Astrocyte of the hippocampus (primary cell): ENCODE measurements at regions not wholly inside any gene's neighbourhood (a gene's known extent, or its start where the extent isn't known, plus 50 kb on each side); places are given as distances from the start of the nearest gene placed in this dataset.

Source experiments
- DNase-seq: peaks from one replicate; pipeline ENCODE4 v3.0.0; 2011; ENCODE audit warnings: low read depth, low spot score

DNA sequence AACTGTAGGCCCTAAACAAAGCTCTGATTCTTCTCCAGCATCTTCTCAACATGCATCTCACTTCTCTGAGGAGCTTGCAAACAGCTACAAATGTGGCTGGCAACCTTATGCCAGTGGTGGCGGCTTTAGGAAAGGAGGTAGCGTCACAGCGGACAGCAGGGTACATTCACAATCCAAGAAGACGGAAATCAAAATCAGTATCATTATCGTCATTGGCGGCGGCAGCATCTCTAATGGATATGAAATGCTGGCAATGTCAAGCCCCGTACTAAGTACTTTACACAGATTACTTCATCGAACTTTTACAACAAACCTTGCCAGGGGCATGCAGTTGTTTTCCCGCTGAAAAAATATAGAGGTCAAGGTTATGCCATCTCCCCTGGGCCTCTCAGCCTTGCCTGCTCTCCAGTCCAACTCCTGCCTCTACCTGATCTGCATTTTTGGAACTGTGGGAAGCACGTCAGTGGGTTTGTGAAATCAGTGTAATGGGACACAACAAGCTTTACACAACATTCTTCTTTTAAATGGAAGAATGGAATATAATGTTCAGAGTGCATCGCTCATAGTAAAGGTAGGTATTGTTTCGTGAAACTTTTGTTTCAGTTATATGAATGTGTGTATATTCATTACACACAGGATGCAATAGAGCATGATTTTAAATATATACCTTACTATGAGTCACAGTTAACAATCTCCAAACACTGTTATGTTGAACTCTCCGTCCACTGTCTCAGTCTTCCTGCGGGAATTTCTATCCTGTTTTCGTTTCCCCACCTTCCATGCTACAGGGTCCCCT lies 152.9 kb downstream of the TTC32 start:
- DNase-seq = no peak

DNA sequence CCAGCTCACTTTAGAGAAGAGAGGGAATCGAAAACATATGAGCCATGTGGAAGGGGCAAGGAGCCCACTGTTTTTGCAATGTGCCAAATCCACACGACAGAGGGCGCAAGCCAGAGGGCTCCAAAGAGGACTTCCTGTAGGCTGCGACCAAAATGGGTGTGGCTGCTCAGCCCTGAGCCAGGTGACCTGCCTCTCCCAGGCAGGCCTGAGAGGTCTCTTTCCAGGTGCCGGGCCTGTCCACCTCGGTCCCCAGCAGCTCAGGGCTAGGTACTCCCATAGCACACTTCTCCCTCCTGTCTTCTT lies 153.8 kb downstream of the TTC32 start:
- DNase-seq = no peak

DNA sequence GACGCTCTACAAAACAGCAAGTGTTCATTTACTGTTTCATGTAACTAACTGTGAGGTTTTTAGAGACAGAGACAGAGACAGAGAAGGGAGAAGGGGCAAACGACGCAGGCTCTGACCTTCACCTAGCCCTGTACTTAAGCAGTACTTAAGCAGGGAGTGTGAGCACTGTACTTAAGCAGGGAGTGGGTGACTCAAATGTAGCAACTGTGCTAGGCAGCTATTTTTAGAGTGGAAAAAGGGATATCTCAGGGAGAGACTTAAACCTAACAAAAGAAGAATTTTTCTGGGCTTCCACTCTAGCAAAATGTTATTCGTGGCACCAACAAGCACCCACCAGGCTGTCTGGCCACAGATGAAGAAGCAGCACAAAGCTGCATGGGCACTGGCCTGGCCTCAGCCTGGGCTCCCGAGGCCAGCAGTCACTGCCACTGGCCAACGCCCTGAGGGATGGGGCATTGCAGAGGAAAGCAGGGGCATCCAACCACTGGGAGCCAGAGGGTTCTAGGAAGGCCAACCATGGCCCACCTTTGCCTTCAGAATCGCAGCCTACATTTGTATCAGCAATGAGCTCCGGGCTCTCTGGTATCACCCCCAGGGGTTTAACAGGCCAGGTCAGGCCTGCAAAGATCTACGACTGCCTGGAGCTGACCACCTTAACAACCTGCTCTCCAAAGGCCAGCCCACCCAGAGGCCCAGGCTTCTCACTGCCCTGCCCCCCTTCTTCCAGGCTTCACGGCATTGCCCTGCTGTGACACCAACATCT lies 154.3 kb downstream of the TTC32 start:
- no peak for DNase-seq

DNA sequence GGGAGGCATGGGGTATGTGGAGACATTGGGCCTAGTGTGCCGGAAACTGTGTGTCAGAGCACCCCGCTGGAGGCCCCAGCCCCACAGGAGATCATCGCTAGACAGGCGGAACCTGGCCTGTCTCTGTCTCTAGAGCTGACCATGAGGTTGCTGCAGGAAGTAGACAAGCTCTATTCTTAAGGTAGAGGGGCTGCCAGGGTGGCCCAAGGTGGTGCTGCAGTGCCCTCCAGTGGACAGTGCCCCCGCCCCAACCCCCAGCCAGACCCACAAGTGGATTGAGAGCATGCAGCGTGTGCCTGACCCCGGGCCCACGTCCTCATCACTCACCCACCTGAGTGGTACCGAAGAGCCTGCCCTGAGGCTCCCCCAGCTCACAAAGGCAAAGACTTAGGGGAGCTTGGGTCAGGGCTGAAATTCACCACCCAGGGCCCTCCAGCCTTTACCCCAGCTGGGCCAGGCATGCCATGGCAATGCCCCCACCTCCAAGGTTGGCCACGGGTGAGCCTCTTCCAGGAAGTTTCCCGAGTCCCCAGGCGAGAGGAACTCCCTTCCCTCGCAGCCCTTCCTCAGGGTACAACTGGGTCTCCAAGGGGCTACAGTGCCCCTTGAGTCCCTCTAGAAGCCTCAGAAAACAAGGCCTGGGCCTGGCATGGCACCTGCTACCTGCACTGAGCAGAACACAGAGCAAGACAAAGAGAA lies 155.0 kb downstream of the TTC32 start:
- peak; percentile 30 for DNase-seq

DNA sequence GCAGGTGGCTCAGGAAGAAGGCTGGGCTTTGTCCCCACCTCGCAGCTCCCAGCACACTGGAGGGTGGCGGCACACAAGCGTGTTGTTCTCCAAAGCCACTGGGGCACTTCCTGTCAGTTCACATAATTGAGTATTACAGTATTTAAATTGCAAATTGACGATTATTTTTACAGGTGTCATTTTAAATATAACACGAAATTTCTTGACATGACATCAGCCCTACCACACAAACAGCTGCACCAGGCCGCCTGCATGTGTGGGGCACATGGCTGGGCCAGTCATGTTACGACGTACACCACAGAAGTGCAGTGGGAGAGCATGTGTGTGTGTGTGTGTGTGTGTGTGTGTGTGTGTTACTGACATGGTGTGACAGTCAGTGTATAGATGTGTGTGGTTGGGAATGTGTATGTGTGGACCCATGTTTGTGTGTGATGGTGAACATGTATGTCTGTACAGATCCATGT lies 155.6 kb downstream of the TTC32 start:
- no peak for DNase-seq

DNA sequence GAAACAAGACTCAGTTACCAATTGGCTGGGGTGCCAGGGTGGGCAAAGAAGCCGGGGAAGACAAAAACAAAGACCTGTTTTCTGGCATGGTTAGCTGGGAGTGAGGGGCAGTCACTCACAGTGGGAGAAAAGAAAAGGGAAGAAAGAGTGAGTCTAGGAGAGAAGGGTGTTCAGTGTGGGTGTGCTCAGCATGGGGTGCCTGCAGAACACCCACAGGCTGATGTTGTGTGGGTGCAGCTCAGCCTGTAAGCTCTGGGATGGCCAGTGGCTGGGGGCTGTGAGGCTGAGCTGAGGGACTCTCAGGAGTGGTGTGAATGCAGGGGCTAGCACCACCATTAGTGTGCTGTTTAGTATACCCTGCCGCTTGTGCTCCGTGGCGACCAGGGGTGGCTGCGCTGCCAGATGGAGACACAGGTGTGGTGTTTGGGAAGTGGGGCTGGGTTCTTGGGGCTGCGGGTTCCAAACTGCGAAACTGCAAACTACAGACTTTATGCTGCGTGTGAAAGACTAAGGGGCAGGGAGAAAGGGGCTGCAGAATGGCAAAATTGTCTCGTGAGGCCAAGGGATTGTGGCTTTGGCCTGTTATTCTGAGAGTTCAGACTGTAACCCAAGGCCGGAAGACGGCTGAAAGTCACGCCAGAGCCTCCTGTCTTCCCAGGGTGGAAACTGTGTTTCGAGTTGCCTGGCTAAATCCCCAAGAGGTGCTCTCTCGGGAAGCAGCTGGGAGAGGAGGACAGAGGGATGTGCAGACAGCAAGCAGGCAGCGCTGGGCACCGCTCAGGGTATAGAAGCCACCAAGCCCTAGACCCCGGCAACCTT lies 156.3 kb downstream of the TTC32 start:
- no peak for DNase-seq

DNA sequence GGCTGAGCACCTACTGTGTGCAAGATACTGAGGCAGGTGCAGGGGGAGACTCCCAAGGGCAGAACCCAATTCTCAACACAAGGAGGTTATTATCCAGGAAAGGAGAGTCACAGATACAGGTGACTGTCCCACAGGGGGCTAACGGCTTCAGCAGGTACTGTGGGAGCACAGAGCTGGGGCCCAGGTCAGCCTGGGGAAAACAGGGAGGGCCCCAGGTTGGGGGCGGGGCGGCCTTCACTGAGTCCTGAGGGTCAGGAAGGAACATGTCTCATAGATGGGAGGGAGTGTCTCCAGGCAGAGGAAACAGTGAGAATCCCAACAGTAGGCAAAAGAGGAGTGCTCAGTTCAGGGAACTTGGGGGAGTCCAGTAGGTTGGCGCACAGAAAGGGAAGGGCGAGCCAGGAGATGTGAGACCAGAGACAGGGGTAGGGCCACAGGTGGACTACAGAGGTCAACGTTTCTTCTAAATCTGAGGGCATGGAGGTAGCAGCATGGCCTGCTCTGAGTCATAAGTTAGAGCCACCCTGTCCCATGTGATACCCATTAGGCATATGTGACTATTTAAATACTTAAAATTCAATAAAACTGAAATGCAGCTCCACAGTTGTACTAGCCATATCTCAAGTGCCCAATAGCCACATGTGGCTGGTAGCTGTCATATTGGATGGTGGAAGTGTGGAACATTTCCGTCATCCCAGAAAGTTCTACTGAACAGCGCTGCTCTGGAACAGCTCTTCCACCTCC lies 157.2 kb downstream of the TTC32 start:
- no peak for DNase-seq

DNA sequence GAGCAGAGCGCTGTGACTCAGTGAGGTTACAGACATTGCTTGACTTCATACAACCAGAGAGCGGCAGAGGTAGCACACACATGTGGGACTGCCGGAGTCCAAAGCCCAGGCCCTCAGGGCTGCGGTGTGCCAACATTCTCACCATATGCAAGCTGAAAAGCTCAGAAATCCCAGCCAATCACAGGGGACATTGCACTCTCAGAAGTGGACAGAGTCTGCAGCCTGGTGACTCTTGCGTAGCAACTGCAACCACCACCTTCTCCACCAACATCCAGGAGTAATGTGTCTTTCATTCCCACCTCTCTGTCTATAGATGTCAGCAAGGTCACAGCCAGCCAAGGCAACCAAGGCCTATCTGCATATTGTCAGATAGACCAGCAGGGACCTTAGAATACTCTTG lies 158.1 kb downstream of the TTC32 start:
- no peak for DNase-seq

DNA sequence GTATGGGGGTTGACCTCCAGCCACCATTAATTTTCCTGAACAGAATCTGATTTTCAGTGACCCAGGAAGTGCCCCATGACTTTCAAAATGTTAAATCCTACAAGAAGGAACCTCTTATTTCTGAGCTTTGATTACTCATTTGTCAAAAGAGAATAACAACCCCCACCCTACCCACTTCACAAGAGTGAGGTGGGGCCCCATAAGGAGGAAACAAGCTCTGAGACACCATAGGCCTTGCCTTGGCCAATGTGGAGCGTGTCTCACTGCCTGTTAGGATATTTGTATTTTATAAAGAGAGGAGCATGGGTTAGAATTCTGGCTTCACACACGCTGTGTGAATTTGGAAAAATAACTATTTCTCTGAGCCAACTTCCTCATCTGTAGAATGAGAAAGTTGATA lies 158.9 kb downstream of the TTC32 start:
- DNase-seq = no peak

DNA sequence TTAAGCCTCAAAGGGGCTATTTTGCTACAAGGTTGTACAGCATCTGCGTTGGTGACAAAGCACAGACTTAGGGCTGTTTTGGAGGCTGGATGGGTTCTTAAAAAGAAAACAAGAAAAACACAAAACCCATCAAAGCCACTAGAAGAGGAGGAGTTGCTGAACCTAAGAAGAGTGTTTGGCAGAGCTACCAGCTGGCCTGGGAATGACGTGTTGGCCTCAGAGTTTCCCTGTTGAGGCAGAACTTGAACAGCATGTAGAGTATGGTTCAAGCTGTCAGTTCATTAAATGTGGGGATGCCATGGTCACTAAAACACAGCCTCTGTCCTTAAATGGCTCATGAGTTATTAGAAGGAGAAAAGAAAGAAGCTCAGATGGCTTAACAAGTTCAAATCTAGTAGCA lies 162.5 kb downstream of the TTC32 start:
- DNase-seq = no peak

DNA sequence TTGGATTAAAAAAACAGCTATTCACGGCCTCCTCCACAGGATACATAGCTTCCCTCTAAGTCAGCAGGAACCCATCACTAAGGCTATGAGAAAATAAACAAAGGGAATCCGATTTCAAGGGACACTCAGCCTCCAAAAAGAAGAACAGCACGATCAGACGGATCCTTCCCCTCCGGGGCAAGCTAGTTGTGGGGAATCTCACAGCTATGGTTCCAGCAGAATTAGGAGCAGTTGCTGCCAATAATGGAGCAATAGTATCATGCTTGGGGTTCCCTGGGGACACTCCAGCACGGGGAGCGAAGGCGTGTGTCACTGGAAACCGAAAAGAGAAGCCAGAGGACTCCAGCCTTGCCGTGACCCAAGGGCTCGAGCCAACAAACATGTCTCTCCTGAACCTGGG lies 163.1 kb downstream of the TTC32 start:
- DNase-seq = no peak

DNA sequence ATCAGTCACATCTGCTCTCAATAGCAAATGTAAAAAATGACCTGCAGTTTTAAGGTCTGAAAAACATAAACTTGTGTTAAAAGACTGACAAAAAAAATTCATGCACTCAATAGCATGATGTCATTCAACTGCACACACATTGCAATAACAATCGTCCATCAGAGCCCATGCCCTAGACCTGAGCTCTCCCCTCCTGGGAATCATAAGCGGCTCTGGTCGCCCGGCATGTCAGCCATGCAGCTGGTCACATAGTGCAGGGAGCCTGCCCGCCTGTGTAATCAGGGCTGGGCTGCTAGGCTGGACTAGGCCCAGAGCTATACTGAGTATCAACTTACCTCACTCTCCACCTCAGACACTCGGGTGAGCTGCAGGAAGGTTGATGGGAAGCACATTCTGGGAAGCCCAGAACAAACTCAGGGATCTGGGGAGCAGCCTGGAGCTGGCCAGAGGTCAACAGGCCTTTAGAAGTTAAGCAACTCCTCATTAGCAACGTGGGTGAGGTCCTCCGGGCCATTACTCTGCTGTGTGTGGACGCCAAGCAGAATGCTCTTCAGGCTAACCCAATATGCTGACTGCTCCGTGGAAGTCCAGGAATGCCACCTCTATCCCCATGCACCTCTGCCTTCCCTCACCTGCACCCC lies 165.5 kb downstream of the TTC32 start:
- DNase-seq = no peak

DNA sequence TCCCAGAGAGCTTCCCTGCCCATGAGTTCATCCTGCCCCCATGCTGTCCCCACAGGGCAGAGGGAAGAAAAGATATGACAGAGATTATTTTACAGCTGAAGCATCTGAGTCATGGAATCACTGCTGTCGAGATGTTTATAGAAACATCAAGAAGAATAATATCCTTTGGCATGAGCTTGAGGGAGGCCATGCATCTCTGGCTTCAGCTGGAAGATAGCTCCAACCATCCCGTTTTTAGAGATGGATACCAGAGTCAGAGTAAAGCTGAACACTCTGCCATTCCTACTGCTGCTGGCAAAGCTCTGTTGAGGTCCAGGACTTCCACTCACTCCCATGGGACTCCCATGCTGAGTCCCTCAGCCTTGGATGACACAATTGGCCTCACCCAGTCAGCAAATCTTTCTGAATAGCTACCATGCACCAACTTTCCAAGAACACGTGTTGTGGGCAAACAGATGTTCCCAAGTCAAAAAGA lies 167.8 kb downstream of the TTC32 start:
- DNase-seq = no peak

DNA sequence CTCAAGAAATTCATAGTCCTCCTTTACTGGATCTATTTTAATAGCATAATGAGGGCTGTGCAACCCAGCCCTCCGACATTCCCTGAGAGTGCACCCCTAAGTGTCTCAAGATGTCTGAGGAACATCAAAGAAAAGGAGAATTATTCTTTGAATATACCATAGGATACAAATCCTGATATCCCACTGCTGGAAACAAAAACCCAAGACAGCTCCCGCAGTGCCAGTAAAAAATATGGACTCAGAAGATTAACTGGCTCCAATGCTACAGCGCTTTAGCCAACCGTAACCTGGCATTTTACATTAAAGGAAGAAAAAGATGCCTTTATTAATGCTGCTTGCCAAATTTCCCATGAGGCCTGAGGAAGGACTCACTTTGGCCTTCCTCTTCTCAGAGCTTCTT lies 168.4 kb downstream of the TTC32 start:
- no peak for DNase-seq

DNA sequence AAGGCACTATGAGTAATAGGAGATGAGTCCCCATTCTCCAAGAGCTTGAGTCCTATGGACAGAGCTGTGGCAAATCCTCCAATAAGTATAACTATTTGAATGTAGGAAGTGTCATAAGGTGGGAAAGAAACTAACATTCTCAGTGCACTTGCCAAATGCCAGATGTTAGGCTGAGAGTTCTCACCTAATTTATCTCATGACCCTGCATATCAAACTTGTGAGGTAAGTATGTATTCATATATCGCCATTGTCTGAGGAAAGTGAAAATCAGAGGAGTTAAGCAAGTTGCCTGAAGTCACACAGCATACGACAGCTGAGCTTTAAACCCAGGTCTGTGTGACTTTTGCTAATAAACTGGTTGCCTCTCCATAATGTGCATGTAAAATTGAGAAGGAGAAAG lies 169.5 kb downstream of the TTC32 start:
- DNase-seq = no peak

DNA sequence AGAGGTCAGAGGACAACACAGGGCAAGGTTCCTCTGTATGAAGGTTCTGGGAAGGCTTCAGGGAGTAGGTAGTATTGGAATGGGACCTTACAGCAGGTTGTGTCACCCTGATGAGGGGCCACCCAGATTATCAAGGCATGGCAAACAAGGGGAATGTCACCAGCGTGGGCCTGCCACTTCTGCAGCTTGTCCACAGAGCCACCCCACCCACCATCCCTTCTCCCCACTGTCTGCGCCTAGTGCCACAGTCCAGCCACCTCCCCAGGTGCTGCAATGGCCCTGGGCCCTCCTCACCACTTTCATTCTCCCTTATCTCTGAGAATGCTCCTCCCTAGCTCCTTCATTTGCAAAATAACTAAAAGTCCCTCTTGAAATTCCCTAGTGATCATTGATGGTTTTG lies 170.3 kb downstream of the TTC32 start:
- no peak for DNase-seq

DNA sequence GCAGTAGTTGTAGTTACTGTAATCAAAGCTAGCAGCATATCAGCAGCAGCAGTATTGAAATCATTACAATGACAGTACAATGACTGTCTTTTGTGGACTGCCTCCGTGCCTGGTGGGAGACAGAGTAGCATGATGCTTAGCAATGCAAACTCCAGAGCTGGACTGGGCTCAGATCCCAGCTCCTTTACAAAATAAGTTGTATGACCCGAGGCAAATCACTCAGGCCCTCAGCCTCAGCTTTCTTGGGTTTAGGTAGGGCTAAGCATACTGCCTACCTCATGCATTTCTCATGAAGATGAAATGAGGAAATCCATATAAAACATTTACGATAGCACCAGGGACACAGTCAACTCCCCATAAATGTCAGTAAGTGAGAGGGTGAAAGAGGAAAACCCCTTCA lies 170.7 kb downstream of the TTC32 start:
- no peak for DNase-seq

DNA sequence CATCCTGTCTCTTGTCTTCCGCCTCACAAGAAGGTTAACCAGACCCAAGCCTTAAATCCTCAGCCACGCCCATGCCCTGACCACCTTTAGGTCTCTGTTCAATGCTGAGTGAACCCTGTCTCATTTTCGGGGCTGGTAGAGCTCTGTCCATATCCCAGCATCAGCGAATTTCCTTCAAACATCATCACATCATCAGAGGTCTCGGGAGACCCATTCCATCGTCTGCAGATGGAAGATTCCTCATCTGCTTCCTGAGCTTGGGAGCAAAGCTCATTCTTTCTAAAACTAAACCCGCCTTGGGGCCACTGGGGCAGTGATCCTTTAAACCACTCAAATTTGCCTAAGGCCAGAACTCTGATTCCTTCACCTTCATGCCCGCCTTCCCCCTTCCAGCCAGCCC lies 173.7 kb downstream of the TTC32 start:
- no peak for DNase-seq

DNA sequence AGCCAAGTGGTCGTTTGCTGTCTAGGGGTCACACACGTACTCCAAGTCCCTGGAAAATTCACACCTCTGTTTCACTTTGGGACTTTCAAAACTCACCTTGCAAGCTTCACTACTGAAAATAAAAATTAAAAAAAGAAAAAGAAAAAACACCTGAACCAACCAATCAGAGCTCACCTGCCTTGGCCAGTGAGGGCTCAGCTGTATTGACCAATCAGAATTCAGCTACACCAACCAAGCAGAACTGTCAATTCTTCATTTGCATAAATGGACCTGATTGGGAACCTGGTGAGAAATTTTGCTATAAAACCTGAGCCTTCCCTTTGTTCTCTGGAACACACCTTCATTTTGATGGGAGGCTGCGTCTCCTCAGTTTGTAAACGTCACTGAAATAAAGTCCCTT lies 176.4 kb downstream of the TTC32 start:
- DNase-seq = no peak

DNA sequence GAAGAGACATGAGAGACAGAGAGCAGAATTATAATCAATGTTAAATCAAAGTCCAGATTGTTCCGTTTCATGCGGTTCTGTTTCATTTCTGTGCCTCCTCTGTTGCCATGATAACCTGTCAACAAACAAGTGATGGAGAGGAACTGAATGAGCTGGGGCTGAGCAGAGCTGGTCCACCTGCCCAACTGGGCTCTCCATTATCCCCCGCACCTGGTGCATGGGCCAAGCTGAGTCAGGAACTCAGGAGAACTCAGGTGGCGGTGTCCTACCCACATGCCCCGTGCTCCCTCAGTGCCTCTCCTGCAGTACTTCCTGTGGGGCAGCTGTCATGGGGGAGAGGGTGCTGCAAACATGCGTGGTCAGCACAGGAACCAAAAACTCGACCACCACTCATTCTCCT lies 178.8 kb downstream of the TTC32 start:
- DNase-seq = no peak
